Neural cell (in vitro differentiated cells): ENCODE measurements at regions not wholly inside any gene's neighbourhood (a gene's known extent, or its start where the extent isn't known, plus 50 kb on each side); places are given as distances from the start of the nearest gene placed in this dataset.

Source experiments
- H2AFZ ChIP-seq: fragments of 200-600, 300-800 bp; sonication (generic), shearing (Covaris generic); 2 replicates; pipeline ENCODE4 v1.6.0; 2014; ENCODE audit warnings: low read depth, mild to moderate bottlenecking, antibody characterized with exemption, low read length, moderate library complexity
- H3F3A ChIP-seq: fragments of 200-600 bp; shearing (Covaris generic); 2 replicates; pipeline ENCODE4 v1.6.1; 2016; ENCODE audit warnings: mild to moderate bottlenecking, moderate library complexity, mixed read lengths, antibody characterized with exemption, low read length; ENCODE audit not compliant: insufficient read depth, poor library complexity, severe bottlenecking
- H3K27ac ChIP-seq: fragments of 200-600, 300-800 bp; sonication (generic), shearing (Covaris generic); 2 replicates; pipeline ENCODE4 v1.5.1; 2014; ENCODE audit warnings: mild to moderate bottlenecking, low read length, moderate library complexity
- H3K27me3 ChIP-seq: fragments of 300-800, 200-600 bp; sonication (generic), shearing (Covaris generic); 2 replicates; pipeline ENCODE4 v1.6.0; 2014; ENCODE audit warnings: mild to moderate bottlenecking, low read depth, low read length, moderate library complexity; ENCODE audit not compliant: insufficient read depth
- H3K36me3 ChIP-seq: fragments of 300-800, 200-600 bp; sonication (generic), shearing (Covaris generic); 2 replicates; pipeline ENCODE4 v1.5.1; 2014; ENCODE audit warnings: mild to moderate bottlenecking, antibody characterized with exemption, low read length, moderate library complexity; ENCODE audit not compliant: insufficient read depth
- H3K4me2 ChIP-seq: fragments of 300-800, 200-600 bp; sonication (generic), shearing (Covaris generic); 2 replicates; pipeline ENCODE4 v1.6.0; 2014; ENCODE audit warnings: mild to moderate bottlenecking, low read length
- H3K4me3 ChIP-seq: fragments of 300-800, 200-600 bp; sonication (generic), shearing (Covaris generic); 2 replicates; pipeline ENCODE4 v1.5.1; 2014; ENCODE audit warnings: mild to moderate bottlenecking, low read length, moderate library complexity
- H3K79me2 ChIP-seq: fragments of 200-600 bp; shearing (Covaris generic); replicated peaks from 2 replicates; pipeline ENCODE4 v1.6.0; 2014; ENCODE audit warnings: mild to moderate bottlenecking, low read length, moderate library complexity; ENCODE audit not compliant: insufficient read depth
- H3K9ac ChIP-seq: fragments of 300-800, 200-600 bp; sonication (generic), shearing (Covaris generic); 2 replicates; pipeline ENCODE4 v1.6.1; 2016; ENCODE audit warnings: mild to moderate bottlenecking, low read length, mixed read lengths
- H3K9me2 ChIP-seq: fragments of 200-600 bp; shearing (Covaris generic); 2 replicates; pipeline ENCODE4 v1.6.1; 2016; ENCODE audit warnings: mild to moderate bottlenecking, low read length, mixed read lengths; ENCODE audit not compliant: insufficient read depth
- H3K9me3 ChIP-seq: fragments of 200-600, 300-800 bp; sonication (generic), shearing (Covaris generic); 2 replicates; pipeline ENCODE4 v1.6.1; 2016; ENCODE audit warnings: mild to moderate bottlenecking, mixed run types, low read length, moderate library complexity, mixed read lengths
- H4K20me1 ChIP-seq: fragments of 200-600 bp; shearing (Covaris generic); 2 replicates; pipeline ENCODE4 v1.6.1; 2016; ENCODE audit warnings: mild to moderate bottlenecking, mixed run types; ENCODE audit not compliant: insufficient read depth
- EP300 ChIP-seq: fragments of 450-650 bp; conservative IDR thresholded peaks from 2 replicates; pipeline ENCODE4 v1.6.1; 2014; ENCODE audit warnings: antibody characterized with exemption, mild to moderate bottlenecking, moderate library complexity; ENCODE audit not compliant: poor library complexity, severe bottlenecking
- EZH2 ChIP-seq: fragments of 200-600, 300-800 bp; shearing (Covaris generic), sonication (generic); IDR thresholded peaks from 2 replicates; pipeline ENCODE4 v1.6.1; 2014; ENCODE audit warnings: antibody characterized with exemption, low read length, borderline replicate concordance, mild to moderate bottlenecking; ENCODE audit not compliant: insufficient read depth, poor library complexity, severe bottlenecking
- MXI1 ChIP-seq: fragments of 450-650 bp; conservative IDR thresholded peaks from 2 replicates; pipeline ENCODE4 v1.6.1; 2014; ENCODE audit warnings: antibody characterized with exemption, mild to moderate bottlenecking; ENCODE audit not compliant: poor library complexity, severe bottlenecking
- POLR2AphosphoS5 ChIP-seq: IDR thresholded peaks from 2 replicates; pipeline ENCODE4 v1.6.1; 2012
- RAD21 ChIP-seq: fragments of 450-650 bp; conservative IDR thresholded peaks from 2 replicates; pipeline ENCODE4 v1.6.1; 2014; ENCODE audit warnings: antibody characterized with exemption, mild to moderate bottlenecking, moderate library complexity
- SMC3 ChIP-seq: fragments of 450-650 bp; conservative IDR thresholded peaks from 2 replicates; pipeline ENCODE4 v1.6.1; 2014; ENCODE audit warnings: antibody characterized with exemption, mild to moderate bottlenecking, moderate library complexity; ENCODE audit not compliant: poor library complexity
- TAF1 ChIP-seq: IDR thresholded peaks from 2 replicates; pipeline ENCODE4 v1.6.1; 2012; ENCODE audit warnings: low read depth
- TF ChIP-seq, protein P1 (sequence below): fragments of 450-650 bp; IDR thresholded peaks from 2 replicates; pipeline ENCODE4 v1.5.1; 2014; ENCODE audit warnings: antibody characterized with exemption, mild to moderate bottlenecking, moderate library complexity; ENCODE audit not compliant: poor library complexity, severe bottlenecking
- TF ChIP-seq, protein P2 (sequence below): IDR thresholded peaks from 2 replicates; pipeline ENCODE4 v1.6.1; 2012; ENCODE audit warnings: borderline replicate concordance

DNA sequence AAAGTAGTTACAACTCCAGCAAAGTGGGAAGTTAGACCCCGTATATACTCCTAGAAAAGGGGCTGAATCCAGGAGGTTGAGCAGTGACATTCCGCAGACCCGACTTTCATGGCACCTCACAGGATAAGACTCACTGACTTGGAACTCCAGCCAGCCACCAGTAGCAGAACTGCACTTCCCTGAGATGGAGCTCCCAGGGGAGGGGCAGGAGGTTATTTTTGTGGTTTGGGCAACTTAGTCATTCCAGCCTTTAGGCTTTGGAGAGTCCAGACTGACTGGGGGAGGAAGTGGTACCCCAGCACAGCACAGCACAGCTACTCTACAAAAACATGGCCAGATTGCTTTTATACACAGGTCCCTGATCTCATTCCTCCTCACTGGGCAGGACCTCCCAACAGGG is 319.1 kb downstream of the PCDH19 start:
- no peaks in the 10 kb centered on the region for H3K9me3 ChIP-seq
- no peak overlapping the region for H3K4me2 ChIP-seq
- no peaks in the 10 kb centered on the region for H3K79me2 ChIP-seq
- H2AFZ ChIP-seq = no peak overlapping the region
- H3F3A ChIP-seq = no peaks in the 10 kb centered on the region
- H3K4me3 ChIP-seq = no peak overlapping the region
- no peak for TF ChIP-seq EP300
- no peak for TF ChIP-seq TAF1
- no peak for TF ChIP-seq EZH2
- TF ChIP-seq, protein P1, sequence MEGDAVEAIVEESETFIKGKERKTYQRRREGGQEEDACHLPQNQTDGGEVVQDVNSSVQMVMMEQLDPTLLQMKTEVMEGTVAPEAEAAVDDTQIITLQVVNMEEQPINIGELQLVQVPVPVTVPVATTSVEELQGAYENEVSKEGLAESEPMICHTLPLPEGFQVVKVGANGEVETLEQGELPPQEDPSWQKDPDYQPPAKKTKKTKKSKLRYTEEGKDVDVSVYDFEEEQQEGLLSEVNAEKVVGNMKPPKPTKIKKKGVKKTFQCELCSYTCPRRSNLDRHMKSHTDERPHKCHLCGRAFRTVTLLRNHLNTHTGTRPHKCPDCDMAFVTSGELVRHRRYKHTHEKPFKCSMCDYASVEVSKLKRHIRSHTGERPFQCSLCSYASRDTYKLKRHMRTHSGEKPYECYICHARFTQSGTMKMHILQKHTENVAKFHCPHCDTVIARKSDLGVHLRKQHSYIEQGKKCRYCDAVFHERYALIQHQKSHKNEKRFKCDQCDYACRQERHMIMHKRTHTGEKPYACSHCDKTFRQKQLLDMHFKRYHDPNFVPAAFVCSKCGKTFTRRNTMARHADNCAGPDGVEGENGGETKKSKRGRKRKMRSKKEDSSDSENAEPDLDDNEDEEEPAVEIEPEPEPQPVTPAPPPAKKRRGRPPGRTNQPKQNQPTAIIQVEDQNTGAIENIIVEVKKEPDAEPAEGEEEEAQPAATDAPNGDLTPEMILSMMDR = no peak
- TF ChIP-seq RAD21 = no peak
- TF ChIP-seq MXI1 = no peak
- no peak for TF ChIP-seq POLR2AphosphoS5
- TF ChIP-seq SMC3 = no peak
- TF ChIP-seq, protein P2, sequence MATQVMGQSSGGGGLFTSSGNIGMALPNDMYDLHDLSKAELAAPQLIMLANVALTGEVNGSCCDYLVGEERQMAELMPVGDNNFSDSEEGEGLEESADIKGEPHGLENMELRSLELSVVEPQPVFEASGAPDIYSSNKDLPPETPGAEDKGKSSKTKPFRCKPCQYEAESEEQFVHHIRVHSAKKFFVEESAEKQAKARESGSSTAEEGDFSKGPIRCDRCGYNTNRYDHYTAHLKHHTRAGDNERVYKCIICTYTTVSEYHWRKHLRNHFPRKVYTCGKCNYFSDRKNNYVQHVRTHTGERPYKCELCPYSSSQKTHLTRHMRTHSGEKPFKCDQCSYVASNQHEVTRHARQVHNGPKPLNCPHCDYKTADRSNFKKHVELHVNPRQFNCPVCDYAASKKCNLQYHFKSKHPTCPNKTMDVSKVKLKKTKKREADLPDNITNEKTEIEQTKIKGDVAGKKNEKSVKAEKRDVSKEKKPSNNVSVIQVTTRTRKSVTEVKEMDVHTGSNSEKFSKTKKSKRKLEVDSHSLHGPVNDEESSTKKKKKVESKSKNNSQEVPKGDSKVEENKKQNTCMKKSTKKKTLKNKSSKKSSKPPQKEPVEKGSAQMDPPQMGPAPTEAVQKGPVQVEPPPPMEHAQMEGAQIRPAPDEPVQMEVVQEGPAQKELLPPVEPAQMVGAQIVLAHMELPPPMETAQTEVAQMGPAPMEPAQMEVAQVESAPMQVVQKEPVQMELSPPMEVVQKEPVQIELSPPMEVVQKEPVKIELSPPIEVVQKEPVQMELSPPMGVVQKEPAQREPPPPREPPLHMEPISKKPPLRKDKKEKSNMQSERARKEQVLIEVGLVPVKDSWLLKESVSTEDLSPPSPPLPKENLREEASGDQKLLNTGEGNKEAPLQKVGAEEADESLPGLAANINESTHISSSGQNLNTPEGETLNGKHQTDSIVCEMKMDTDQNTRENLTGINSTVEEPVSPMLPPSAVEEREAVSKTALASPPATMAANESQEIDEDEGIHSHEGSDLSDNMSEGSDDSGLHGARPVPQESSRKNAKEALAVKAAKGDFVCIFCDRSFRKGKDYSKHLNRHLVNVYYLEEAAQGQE = no peak
- H3K9me2 ChIP-seq = no peaks in the 10 kb centered on the region
- no peaks in the 10 kb centered on the region for H3K36me3 ChIP-seq
- no peak overlapping the region for H3K9ac ChIP-seq
- no peak overlapping the region for H3K27ac ChIP-seq
- H4K20me1 ChIP-seq = no peaks in the 10 kb centered on the region
- no peaks in the 10 kb centered on the region for H3K27me3 ChIP-seq

DNA sequence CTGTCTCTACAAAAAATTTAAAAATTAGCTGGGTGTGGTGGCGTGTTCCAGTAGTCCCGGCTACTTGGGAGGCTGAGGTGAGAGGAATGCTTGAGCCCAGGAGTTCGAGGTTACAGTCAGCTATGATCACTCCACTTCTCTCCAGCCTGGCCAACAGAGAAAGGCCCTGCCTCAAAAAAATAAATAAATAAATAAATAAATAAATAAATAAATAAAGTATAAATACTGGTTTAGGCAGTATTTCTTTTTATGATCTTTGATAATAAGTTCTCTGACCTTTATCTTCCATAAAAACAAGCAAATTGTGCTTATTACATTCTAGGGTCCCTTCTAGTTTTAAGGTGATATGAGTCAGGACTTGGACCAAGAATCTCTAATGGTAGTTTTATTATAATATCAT is 320.3 kb downstream of the PCDH19 start:
- TF ChIP-seq EP300 (no peak), MXI1 (no peak)
- H3K9me3 ChIP-seq = no peaks in the 10 kb centered on the region
- H3K9ac ChIP-seq = no peak overlapping the region
- H3K27ac ChIP-seq = no peak overlapping the region
- no peaks in the 10 kb centered on the region for H3K27me3 ChIP-seq
- H3K79me2 ChIP-seq = no peaks in the 10 kb centered on the region
- H3K4me3 ChIP-seq = no peak overlapping the region
- H3K4me2 ChIP-seq = no peak overlapping the region
- no peak overlapping the region for H2AFZ ChIP-seq
- H3K9me2 ChIP-seq = no peaks in the 10 kb centered on the region
- no peaks in the 10 kb centered on the region for H4K20me1 ChIP-seq
- no peaks in the 10 kb centered on the region for H3F3A ChIP-seq
- H3K36me3 ChIP-seq = no peaks in the 10 kb centered on the region

DNA sequence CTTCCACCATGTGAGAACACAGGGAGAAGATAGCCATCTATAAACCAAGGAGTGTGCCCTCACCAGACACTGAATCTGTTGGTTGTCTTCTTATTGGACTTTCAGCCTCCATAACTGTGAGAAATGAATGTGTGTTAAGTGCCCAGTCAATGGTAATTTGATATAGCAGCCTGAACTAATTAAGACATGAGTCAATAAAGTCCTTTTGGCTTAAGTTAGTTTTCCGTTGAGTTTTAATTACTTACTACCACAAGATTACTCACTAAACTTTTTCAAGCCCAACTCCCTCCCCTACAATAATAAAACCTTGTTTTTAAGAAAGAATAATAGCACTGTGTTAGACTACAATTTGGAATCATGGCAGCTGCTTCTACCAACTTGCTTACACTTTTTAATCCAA is 324.2 kb downstream of the PCDH19 start:
- Histone ChIP-seq H2AFZ (no peak overlapping the region), H3K27me3 (no peaks in the 10 kb centered on the region), H3K9me2 (no peaks in the 10 kb centered on the region), H3K4me3 (no peak overlapping the region), H4K20me1 (no peaks in the 10 kb centered on the region), H3K4me2 (no peak overlapping the region), H3F3A (no peaks in the 10 kb centered on the region), H3K27ac (no peak overlapping the region), H3K79me2 (no peaks in the 10 kb centered on the region), H3K9me3 (no peaks in the 10 kb centered on the region), H3K9ac (no peak overlapping the region), H3K36me3 (no peaks in the 10 kb centered on the region)
- TF ChIP-seq RAD21 (no peak), TAF1 (no peak), MXI1 (no peak)
- TF ChIP-seq, protein P1 = no peak
